GM23338 (cell line): ENCODE measurements at regions not wholly inside any gene's neighbourhood (a gene's known extent, or its start where the extent isn't known, plus 50 kb on each side); places are given as distances from the start of the nearest gene placed in this dataset.

Experiments used
- ATAC-seq: fragments of 200-7000 bp; cut with Tn5 transposase; 3 replicates; pipeline ENCODE4 v1.9.1; 2020
- DNase-seq: peaks from one replicate; pipeline ENCODE4 v3.0.0-alpha.2; 2015; ENCODE audit warnings: low spot score
- H2AFZ ChIP-seq: fragments of 200-600 bp; sonication (generic); 2 replicates; pipeline ENCODE4 v1.8.0; 2016; ENCODE audit warnings: antibody characterized with exemption, mild to moderate bottlenecking, moderate library complexity
- H3F3A ChIP-seq: fragments of 200-600 bp; sonication (generic); replicated peaks from 2 replicates; pipeline ENCODE4 v1.8.0; 2017; ENCODE audit warnings: antibody characterized with exemption, mixed run types, low read depth
- H3K27ac ChIP-seq: fragments of 200-600 bp; sonication (generic); 2 replicates; pipeline ENCODE4 v1.6.1; 2016; ENCODE audit warnings: low read depth
- H3K27me3 ChIP-seq: fragments of 200-600 bp; sonication (generic); 2 replicates; pipeline ENCODE4 v1.8.0; 2016; ENCODE audit warnings: mild to moderate bottlenecking, mixed run types, moderate library complexity; ENCODE audit not compliant: insufficient read depth
- H3K36me3 ChIP-seq: fragments of 200-600 bp; sonication (generic); 2 replicates; pipeline ENCODE4 v1.8.0; 2016; ENCODE audit warnings: mild to moderate bottlenecking; ENCODE audit not compliant: insufficient read depth
- H3K4me1 ChIP-seq: fragments of 200-600 bp; sonication (generic); 2 replicates; pipeline ENCODE4 v1.8.0; 2016; ENCODE audit warnings: mild to moderate bottlenecking, moderate library complexity; ENCODE audit not compliant: insufficient read depth
- H3K4me2 ChIP-seq: fragments of 200-600 bp; sonication (generic); 2 replicates; pipeline ENCODE4 v1.7.1; 2017; ENCODE audit warnings: mixed run types
- H3K4me3 ChIP-seq: fragments of 200-600 bp; sonication (generic); 2 replicates; pipeline ENCODE4 v1.6.1; 2016; ENCODE audit warnings: mixed run types
- H3K79me2 ChIP-seq: fragments of 200-600 bp; sonication (generic); replicated peaks from 2 replicates; pipeline ENCODE4 v1.8.0; 2017; ENCODE audit warnings: mild to moderate bottlenecking; ENCODE audit not compliant: insufficient read depth
- H3K9me2 ChIP-seq: fragments of 200-600 bp; sonication (generic); 2 replicates; pipeline ENCODE4 v1.8.0; 2017; ENCODE audit not compliant: insufficient read depth
- H4K20me1 ChIP-seq: fragments of 200-600 bp; sonication (generic); replicated peaks from 2 replicates; pipeline ENCODE4 v1.8.0; 2017; ENCODE audit warnings: mild to moderate bottlenecking; ENCODE audit not compliant: insufficient read depth
- H3K27ac Mint-ChIP-seq: 2 replicates; pipeline ENCODE4 v1.8.0; 2020; ENCODE audit warnings: inconsistent platforms, mild to moderate bottlenecking, moderate library complexity, mixed read lengths
- H3K27me3 Mint-ChIP-seq: 3 replicates; pipeline ENCODE4 v1.8.0; 2022; ENCODE audit warnings: low read depth, mild to moderate bottlenecking, moderate library complexity, mixed read lengths, inconsistent platforms; ENCODE audit not compliant: insufficient read depth, poor library complexity
- H3K36me3 Mint-ChIP-seq: 3 replicates; pipeline ENCODE4 v1.8.0; 2021; ENCODE audit warnings: low read depth, mild to moderate bottlenecking, inconsistent platforms, moderate library complexity, mixed read lengths
- H3K4me1 Mint-ChIP-seq: 3 replicates; pipeline ENCODE4 v1.8.0; 2020; ENCODE audit warnings: mild to moderate bottlenecking, inconsistent platforms, mixed read lengths
- H3K4me3 Mint-ChIP-seq: 3 replicates; pipeline ENCODE4 v1.8.0; 2021; ENCODE audit warnings: moderate library complexity, mild to moderate bottlenecking, inconsistent platforms, mixed read lengths
- H3K9me3 Mint-ChIP-seq: 3 replicates; pipeline ENCODE4 v1.8.0; 2020; ENCODE audit warnings: moderate library complexity, mild to moderate bottlenecking, inconsistent platforms, mixed read lengths
- EZH2 ChIP-seq: fragments of 200-600 bp; sonication (generic); IDR thresholded peaks from one replicate; pipeline ENCODE4 v1.8.0; 2017; ENCODE audit warnings: antibody characterized with exemption, mild to moderate bottlenecking, low read depth; ENCODE audit not compliant: unreplicated experiment
- EZH2phosphoT487 ChIP-seq: fragments of 200-600 bp; sonication (generic); IDR thresholded peaks from one replicate; pipeline ENCODE4 v1.8.1; 2018; ENCODE audit warnings: antibody characterized with exemption; ENCODE audit not compliant: unreplicated experiment
- NANOG ChIP-seq: IDR thresholded peaks from 2 replicates; pipeline ENCODE4 v1.6.1; 2016; ENCODE audit warnings: antibody characterized with exemption, borderline replicate concordance
- STAT1 ChIP-seq: IDR thresholded peaks from one replicate; pipeline ENCODE4 v1.6.1; 2016; ENCODE audit warnings: antibody characterized with exemption; ENCODE audit not compliant: unreplicated experiment
- ZNF114 ChIP-seq: fragments of 250-450 bp; sonication (Bioruptor Pico); IDR thresholded peaks from 2 replicates; pipeline ENCODE4 v1.5.0; 2020; ENCODE audit warnings: mild to moderate bottlenecking, moderate library complexity
- ZNF331 ChIP-seq: fragments of 250-450 bp; sonication (Bioruptor Pico); IDR thresholded peaks from 2 replicates; pipeline ENCODE4 v1.5.0; 2020; ENCODE audit warnings: low read depth, mild to moderate bottlenecking, moderate library complexity
- TF ChIP-seq, protein P1 (sequence below), 2 experiments: fragments of 200-600 bp in 1 of 2; sonication (generic) in 1 of 2; conservative IDR thresholded peaks; 2 replicates each; pipeline versions ENCODE4 v1.5.1 to v1.6.1; 2016 to 2017; ENCODE audit warnings: antibody characterized with exemption in 2 of 2, low read depth in 2 of 2, mild to moderate bottlenecking in 2 of 2, moderate library complexity in 1 of 2
- TF ChIP-seq, protein P2 (sequence below): IDR thresholded peaks from one replicate; pipeline ENCODE4 v1.6.1; 2018; ENCODE audit warnings: antibody characterized with exemption; ENCODE audit not compliant: unreplicated experiment

DNA sequence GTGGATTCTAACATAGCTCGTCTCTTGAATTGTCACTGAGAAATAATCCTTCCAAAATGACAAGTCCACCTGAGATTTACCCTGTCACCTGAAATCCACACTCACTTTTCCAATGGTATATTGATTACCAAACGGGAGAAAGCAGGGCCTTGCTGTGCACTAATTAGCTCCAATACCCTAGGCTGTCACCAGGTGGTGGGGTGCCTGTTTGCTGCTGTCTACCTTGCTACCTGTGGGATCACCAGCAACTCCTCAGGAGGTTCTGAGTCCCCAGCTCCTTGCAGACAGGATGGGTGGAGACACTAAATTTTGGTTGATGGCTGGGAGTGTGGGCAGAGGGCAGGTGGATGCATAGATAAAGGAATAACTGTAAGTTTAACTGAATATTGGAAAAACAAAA is 237.2 kb upstream of the ZNF32 start:
- DNase-seq, result peak; percentile 65
- Histone ChIP-seq H3K4me2 (no peak overlapping the region), H2AFZ (no peak overlapping the region), H3K27ac (no peak overlapping the region), H3K4me3 (no peak overlapping the region), H3K4me1 (peaks cover 9% of the 10 kb centered on the region), H3F3A (no peaks in the 10 kb centered on the region), H3K27me3 (no peaks in the 10 kb centered on the region), H4K20me1 (no peaks in the 10 kb centered on the region), H3K79me2 (no peaks in the 10 kb centered on the region), H3K9me2 (0 out of 2 replicates have a peak, but pooled peaks cover 2% of the 10 kb centered on the region), H3K36me3 (no peaks in the 10 kb centered on the region)
- peaks cover 3% of the 10 kb centered on the region for H3K27me3 Mint-ChIP-seq
- no peaks in the 10 kb centered on the region for H3K36me3 Mint-ChIP-seq
- H3K4me1 Mint-ChIP-seq, result peaks cover 8% of the 10 kb centered on the region; the same call in 2 of the 3 replicates
- H3K9me3 Mint-ChIP-seq, result no peaks in the 10 kb centered on the region
- ATAC-seq, result peak; percentile 96
- no peak overlapping the region for H3K4me3 Mint-ChIP-seq
- H3K27ac Mint-ChIP-seq, result no peak overlapping the region
- TF ChIP-seq, protein P1, sequence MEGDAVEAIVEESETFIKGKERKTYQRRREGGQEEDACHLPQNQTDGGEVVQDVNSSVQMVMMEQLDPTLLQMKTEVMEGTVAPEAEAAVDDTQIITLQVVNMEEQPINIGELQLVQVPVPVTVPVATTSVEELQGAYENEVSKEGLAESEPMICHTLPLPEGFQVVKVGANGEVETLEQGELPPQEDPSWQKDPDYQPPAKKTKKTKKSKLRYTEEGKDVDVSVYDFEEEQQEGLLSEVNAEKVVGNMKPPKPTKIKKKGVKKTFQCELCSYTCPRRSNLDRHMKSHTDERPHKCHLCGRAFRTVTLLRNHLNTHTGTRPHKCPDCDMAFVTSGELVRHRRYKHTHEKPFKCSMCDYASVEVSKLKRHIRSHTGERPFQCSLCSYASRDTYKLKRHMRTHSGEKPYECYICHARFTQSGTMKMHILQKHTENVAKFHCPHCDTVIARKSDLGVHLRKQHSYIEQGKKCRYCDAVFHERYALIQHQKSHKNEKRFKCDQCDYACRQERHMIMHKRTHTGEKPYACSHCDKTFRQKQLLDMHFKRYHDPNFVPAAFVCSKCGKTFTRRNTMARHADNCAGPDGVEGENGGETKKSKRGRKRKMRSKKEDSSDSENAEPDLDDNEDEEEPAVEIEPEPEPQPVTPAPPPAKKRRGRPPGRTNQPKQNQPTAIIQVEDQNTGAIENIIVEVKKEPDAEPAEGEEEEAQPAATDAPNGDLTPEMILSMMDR (conservative IDR thresholded peaks at IDR 0.05; ENCODE audit: low read depth in 2 of 2), result peak; percentile 54 to 61
- TF ChIP-seq ZNF114 (CRISPR knock-in tag), result no peak
- TF ChIP-seq ZNF331 (CRISPR knock-in tag), result no peak

DNA sequence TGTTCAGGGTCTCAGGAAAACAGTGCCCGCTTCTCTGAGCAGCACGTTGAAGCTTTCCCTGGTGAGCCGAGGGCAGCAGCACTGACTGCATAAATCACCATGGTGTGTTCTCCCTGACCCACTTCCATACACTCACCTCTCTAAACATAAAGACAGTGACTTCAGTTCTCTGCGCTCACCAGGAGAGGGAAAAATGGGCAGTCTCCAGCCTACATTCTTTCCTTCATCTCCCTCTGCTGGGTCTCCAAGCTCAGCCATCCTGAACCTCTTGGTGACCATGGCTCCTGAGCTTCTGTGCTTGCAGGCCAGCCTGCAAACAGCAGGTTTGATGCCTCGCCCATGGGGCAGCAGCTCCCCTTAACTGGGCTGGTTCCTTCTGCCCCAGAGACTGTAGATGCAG is 236.6 kb upstream of the ZNF32 start:
- no peaks in the 10 kb centered on the region for H3K27me3 ChIP-seq
- H3K36me3 ChIP-seq, result no peaks in the 10 kb centered on the region
- H3K27me3 Mint-ChIP-seq, result no peaks in the 10 kb centered on the region
- H3K9me3 Mint-ChIP-seq, result no peaks in the 10 kb centered on the region
- H3K36me3 Mint-ChIP-seq, result no peaks in the 10 kb centered on the region
- H3K4me2 ChIP-seq, result no peak overlapping the region
- H3K79me2 ChIP-seq, result no peaks in the 10 kb centered on the region
- no peaks in the 10 kb centered on the region for H4K20me1 ChIP-seq
- no peak overlapping the region for H3K27ac Mint-ChIP-seq
- no peak; the same call in 2 of the 3 replicates for ATAC-seq
- no peak for DNase-seq
- no peaks in the 10 kb centered on the region for H3F3A ChIP-seq
- peaks cover 9% of the 10 kb centered on the region for H3K4me1 ChIP-seq
- H3K4me1 Mint-ChIP-seq, result peaks cover 8% of the 10 kb centered on the region; the same call in 2 of the 3 replicates
- H3K9me2 ChIP-seq, result 0 out of 2 replicates have a peak, but pooled peaks cover 2% of the 10 kb centered on the region
- no peak overlapping the region for H3K27ac ChIP-seq
- H3K4me3 Mint-ChIP-seq, result no peak overlapping the region
- no peak overlapping the region for H3K4me3 ChIP-seq
- TF ChIP-seq NANOG (no peak), EZH2 (no peak), STAT1 (no peak), ZNF114 (CRISPR knock-in tag) (no peak), ZNF331 (CRISPR knock-in tag) (no peak)
- H2AFZ ChIP-seq, result no peak overlapping the region

DNA sequence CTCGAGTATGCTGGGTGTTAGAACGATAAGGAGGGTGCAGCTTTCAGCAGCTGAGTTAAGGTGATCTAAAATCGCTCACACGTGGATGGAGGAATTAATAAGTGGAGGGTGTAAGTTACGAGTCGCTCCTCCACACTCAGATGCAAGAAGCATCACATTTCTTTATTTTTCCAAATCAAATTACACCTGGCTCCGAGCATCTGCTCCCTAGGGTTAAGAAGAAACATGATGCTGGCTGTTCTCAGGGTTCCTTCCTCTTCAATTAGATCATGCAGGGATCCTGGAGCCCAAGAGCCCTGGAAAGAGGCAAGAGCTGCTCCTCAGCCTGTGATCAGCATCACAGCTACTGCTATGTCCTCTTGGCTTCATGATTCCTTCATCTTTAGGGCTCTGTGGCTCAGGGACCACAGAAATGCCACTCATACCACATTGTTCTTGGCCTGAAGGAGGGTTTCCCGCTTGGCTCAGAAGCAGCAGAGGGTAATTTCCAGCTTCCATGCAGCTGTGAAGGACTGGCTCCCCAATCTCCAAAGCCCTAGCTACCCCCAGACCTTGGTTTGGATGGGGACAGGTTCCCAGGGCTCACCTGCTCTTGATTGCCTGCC is 235.9 kb upstream of the ZNF32 start:
- Histone ChIP-seq H3F3A (no peaks in the 10 kb centered on the region), H3K9me2 (0 out of 2 replicates have a peak, but pooled peaks cover 2% of the 10 kb centered on the region), H3K79me2 (no peaks in the 10 kb centered on the region), H3K4me1 (peaks cover 9% of the 10 kb centered on the region), H3K4me3 (no peak overlapping the region), H3K36me3 (no peaks in the 10 kb centered on the region), H3K27ac (no peak overlapping the region), H2AFZ (no peak overlapping the region), H3K4me2 (no peak overlapping the region), H3K27me3 (no peaks in the 10 kb centered on the region), H4K20me1 (no peaks in the 10 kb centered on the region)
- Mint-ChIP-seq H3K4me3 (no peak overlapping the region), H3K9me3 (no peaks in the 10 kb centered on the region), H3K27me3 (no peaks in the 10 kb centered on the region), H3K27ac (no peak overlapping the region), H3K36me3 (no peaks in the 10 kb centered on the region), H3K4me1 (peaks cover 8% of the 10 kb centered on the region; the same call in 2 of the 3 replicates)
- ATAC-seq (no peak), DNase-seq (no peak)
- TF ChIP-seq EZH2phosphoT487 (no peak), NANOG (no peak)
- TF ChIP-seq, protein P2, sequence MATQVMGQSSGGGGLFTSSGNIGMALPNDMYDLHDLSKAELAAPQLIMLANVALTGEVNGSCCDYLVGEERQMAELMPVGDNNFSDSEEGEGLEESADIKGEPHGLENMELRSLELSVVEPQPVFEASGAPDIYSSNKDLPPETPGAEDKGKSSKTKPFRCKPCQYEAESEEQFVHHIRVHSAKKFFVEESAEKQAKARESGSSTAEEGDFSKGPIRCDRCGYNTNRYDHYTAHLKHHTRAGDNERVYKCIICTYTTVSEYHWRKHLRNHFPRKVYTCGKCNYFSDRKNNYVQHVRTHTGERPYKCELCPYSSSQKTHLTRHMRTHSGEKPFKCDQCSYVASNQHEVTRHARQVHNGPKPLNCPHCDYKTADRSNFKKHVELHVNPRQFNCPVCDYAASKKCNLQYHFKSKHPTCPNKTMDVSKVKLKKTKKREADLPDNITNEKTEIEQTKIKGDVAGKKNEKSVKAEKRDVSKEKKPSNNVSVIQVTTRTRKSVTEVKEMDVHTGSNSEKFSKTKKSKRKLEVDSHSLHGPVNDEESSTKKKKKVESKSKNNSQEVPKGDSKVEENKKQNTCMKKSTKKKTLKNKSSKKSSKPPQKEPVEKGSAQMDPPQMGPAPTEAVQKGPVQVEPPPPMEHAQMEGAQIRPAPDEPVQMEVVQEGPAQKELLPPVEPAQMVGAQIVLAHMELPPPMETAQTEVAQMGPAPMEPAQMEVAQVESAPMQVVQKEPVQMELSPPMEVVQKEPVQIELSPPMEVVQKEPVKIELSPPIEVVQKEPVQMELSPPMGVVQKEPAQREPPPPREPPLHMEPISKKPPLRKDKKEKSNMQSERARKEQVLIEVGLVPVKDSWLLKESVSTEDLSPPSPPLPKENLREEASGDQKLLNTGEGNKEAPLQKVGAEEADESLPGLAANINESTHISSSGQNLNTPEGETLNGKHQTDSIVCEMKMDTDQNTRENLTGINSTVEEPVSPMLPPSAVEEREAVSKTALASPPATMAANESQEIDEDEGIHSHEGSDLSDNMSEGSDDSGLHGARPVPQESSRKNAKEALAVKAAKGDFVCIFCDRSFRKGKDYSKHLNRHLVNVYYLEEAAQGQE, result no peak
